ENCODE measurements at regions not wholly inside any gene's neighbourhood (a gene's known extent, or its start where the extent isn't known, plus 50 kb on each side); places are given as distances from the start of the nearest gene placed in this dataset.

- H3K4me3 ChIP-seq (ENCODE audit: low read depth, low read length): no peak overlapping the region
- no peak for TF ChIP-seq CTCF (conservative IDR thresholded peaks at IDR 0.05; ENCODE audit: low read depth, low read length)
- DNase-seq (ENCODE audit: low read depth): no peak
Observed at GRCh38 chr6:27767851-27768250, 144.3 kb downstream of the OR2B2 start.

GRCh38 chr6:27766405-27766804, 145.8 kb downstream of the OR2B2 start:
- no peak for TF ChIP-seq CTCF (conservative IDR thresholded peaks at IDR 0.05; ENCODE audit: low read depth, low read length)
- DNase-seq (ENCODE audit: low read depth): no peak
- no peak overlapping the region for H3K4me3 ChIP-seq (ENCODE audit: low read depth, low read length)

GRCh38 chr6:27765028-27765590, 147.1 kb downstream of the OR2B2 start:
- no peak for TF ChIP-seq CTCF (conservative IDR thresholded peaks at IDR 0.05; ENCODE audit: low read depth, low read length)
- H3K4me3 ChIP-seq (ENCODE audit: low read depth, low read length): no peak overlapping the region
- DNase-seq (ENCODE audit: low read depth): no peak

GRCh38 chr6:27761391-27761790, 150.8 kb downstream of the OR2B2 start:
- TF ChIP-seq CTCF (conservative IDR thresholded peaks at IDR 0.05; ENCODE audit: low read depth, low read length): no peak
- H3K4me3 ChIP-seq (ENCODE audit: low read depth, low read length): no peak overlapping the region

GRCh38 chr6:27760464-27760863, 151.7 kb downstream of the OR2B2 start:
- TF ChIP-seq CTCF (conservative IDR thresholded peaks at IDR 0.05; ENCODE audit: low read depth, low read length): no peak
- no peak overlapping the region for H3K4me3 ChIP-seq (ENCODE audit: low read depth, low read length)
- DNase-seq (ENCODE audit: low read depth): no peak

More at GRCh38 chr6:27761391-27761790, 150.8 kb downstream of the OR2B2 start:
- DNase-seq (ENCODE audit: low read depth): no peak

GRCh38 chr6:27759930-27760329, 152.3 kb downstream of the OR2B2 start:
- no peak overlapping the region for H3K4me3 ChIP-seq (ENCODE audit: low read depth, low read length)
- no peak for DNase-seq (ENCODE audit: low read depth)
- no peak for TF ChIP-seq CTCF (conservative IDR thresholded peaks at IDR 0.05; ENCODE audit: low read depth, low read length)

- no peak for DNase-seq (ENCODE audit: low read depth)
- TF ChIP-seq CTCF (conservative IDR thresholded peaks at IDR 0.05; ENCODE audit: low read depth, low read length): no peak
- H3K4me3 ChIP-seq (ENCODE audit: low read depth, low read length): no peak overlapping the region
Observed at GRCh38 chr6:27758491-27758890, 153.7 kb downstream of the OR2B2 start.
